GM18508 (cell line): ENCODE measurements at regions not wholly inside any gene's neighbourhood (a gene's known extent, or its start where the extent isn't known, plus 50 kb on each side); places are given as distances from the start of the nearest gene placed in this dataset.

Experiments
- ATAC-seq: cut with Tn5 transposase; IDR thresholded peaks from one replicate; pipeline ENCODE4 v1.9.1; 2021; ENCODE audit warnings: moderate number of reproducible peaks; ENCODE audit not compliant: insufficient read depth, unreplicated experiment

- no peak for ATAC-seq
These were observed 50.0 kb upstream of the CELF2 start for GRCh38 chr10:10967581-10968256.
